ENCODE measurements at regions not wholly inside any gene's neighbourhood (a gene's known extent, or its start where the extent isn't known, plus 50 kb on each side); places are given as distances from the start of the nearest gene placed in this dataset.
A peak's percentile ranks its signal among the peaks of the same experiment; 100 is the strongest.
"Not testable (repeated sequence)": the region's sequence is repeated elsewhere in the genome, so short reads cannot be mapped to it uniquely, and the experiment has no call there.

DNA sequence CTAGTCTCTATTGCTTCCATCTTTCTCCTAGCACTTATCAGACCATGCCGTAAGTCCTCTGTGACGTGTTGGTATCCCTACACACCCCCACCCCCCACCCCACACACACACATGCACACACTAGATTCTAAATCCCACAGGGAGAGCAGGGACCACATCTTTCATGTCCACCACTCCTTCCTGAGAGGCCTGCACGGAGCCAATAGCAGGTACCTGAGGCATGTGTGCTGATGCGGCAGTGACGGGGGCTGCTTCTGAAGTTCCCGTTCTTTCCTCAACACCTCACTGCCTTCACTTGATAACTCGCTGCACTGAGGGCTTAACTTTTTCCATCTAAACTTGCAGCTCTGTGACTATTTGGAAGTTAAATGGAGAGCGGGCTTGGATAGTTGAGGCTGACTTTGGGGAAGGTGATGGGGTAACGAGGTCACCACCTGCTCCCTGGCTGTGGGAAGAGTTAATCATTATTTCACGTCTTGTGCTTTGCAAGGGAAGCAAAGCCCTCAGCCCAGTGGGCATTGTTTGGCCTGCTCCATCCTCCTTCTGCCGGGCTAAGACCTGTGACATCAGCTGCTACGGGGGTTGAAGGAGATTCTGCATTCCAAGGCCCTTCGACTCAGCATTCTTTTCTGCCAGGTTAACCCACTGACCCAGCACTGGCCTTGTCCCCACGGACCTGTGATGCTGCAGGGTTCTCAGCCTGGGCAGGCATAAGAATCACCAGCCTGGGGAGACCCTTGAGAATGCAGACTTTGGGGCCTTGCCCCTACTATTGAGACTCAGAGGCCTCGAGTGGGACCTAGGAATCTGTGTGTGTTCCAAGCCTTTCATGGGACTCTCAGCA, 187.8 kb downstream of the ANKRD60 start:
- Mint-ChIP-seq H3K4me1 (no peaks in the 10 kb centered on the region), H3K27me3 (peaks cover 23 to 50% (median 29%) of the 10 kb centered on the region in 3 donors), H3K36me3 (no peaks in the 10 kb centered on the region), H3K9me3 (peaks cover 0 to 2% (median 0%) of the 10 kb centered on the region in 7 donors), H3K27ac (no peak overlapping the region), H3K4me3 (no peak overlapping the region)
- ATAC-seq (ENCODE audit: low read depth in 2 of 2) (no peak), DNase-seq (no peak)

DNA sequence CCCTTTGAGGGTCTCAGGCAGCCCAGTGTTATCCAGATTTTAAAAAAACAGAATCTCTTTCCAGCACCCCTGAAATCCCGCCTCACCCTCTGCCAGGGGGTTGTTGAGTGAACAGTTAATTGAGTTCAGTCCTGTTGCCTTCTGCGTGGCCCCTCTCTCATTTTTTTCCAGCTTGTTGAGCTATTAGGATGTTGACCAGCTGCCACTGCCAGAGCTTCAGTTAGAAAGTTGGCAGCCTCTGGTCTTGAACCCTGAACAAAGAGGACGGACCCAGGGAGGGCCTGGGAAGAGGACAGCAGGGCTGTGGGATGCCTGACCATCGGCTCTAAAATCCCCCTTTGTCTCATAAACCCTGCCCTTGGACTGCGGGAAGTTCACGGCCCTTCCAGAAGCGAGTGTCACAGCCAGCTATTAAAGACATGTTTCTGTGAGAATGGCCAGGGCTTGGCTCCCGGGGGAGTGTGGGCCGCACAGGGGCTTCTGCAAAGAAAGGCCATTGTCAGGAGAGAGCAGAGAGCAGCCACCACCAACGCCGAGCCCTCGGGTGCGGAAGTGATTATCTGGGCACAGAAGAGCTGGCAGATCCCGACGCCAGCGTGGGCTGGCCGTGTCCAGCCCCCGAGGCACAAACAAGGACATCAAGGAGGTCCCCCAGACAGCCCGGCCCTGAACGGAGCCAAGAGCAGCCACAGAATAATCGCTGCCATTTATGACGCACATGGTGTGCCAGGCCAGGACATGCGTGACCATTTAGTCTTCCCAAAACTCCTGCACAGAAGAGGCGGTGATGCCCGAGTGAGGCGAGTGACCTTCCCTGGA, 189.0 kb downstream of the ANKRD60 start:
- Mint-ChIP-seq H3K4me3 (no peak overlapping the region), H3K4me1 (no peaks in the 10 kb centered on the region), H3K27me3 (peaks cover 17 to 49% (median 29%) of the 10 kb centered on the region in 3 donors), H3K27ac (no peak overlapping the region), H3K36me3 (no peaks in the 10 kb centered on the region), H3K9me3 (peaks cover 0 to 2% (median 0%) of the 10 kb centered on the region in 7 donors)
- no peak for DNase-seq
- ATAC-seq (ENCODE audit: low read depth in 2 of 2): no peak

DNA sequence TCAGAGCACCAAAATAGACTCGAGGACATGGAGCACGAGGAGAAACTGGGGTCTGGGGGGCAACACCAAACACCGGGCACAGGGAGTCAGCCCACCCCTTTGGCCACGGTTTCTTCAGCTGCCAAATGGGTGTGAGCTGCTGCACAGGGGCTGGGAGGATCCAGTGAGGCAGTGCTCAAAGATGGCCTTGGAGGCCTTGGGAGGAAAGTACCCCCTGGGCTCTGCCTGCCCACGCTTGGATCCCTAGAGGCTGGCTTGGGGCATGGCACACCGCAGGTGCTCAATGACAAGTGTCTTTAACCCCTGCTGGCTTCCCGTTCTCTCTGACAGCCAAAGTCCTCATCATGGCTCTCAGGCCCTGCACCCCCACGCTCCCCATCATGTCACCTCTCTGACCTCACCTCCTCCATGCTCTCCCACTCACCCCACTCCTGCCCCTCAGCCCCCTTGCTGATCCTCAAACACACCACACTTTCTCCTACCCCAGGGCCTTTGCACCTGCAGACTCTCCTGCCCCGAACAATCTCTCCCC, 190.3 kb downstream of the ANKRD60 start:
- Mint-ChIP-seq H3K27ac (no peak overlapping the region), H3K9me3 (peaks cover 0 to 2% (median 0%) of the 10 kb centered on the region in 7 donors), H3K4me1 (no peaks in the 10 kb centered on the region), H3K36me3 (no peaks in the 10 kb centered on the region), H3K27me3 (peaks cover 17 to 44% (median 34%) of the 10 kb centered on the region in 3 donors), H3K4me3 (no peak overlapping the region)
- ATAC-seq (ENCODE audit: low read depth in 2 of 2) (no peak), DNase-seq (no peak)

DNA sequence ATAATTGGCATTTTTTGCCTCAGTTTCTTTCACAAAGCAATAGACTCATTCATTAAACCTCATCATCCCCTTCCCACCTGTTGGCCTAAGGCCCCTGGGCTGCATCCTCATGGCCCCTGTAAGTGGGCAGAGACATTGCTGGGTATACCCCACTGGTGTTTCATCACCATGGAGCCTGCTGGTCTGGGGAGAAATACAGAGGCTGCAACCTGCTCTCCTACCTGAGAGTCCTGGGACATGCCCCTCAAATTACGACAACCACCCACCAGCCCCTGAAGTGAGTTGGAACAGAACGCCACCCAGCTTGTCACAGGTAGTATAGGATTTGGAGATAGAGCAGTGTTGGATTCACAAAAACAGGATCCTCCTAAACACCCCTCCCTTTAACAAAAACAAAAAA, 190.8 kb downstream of the ANKRD60 start:
- Mint-ChIP-seq H3K27ac (no peak overlapping the region), H3K36me3 (no peaks in the 10 kb centered on the region), H3K27me3 (peaks cover 15 to 44% (median 38%) of the 10 kb centered on the region in 3 donors), H3K4me3 (no peak overlapping the region), H3K9me3 (peaks cover 0 to 4% (median 0%) of the 10 kb centered on the region in 7 donors), H3K4me1 (no peaks in the 10 kb centered on the region)
- no peak for ATAC-seq (ENCODE audit: low read depth in 2 of 2)
- DNase-seq: no peak

DNA sequence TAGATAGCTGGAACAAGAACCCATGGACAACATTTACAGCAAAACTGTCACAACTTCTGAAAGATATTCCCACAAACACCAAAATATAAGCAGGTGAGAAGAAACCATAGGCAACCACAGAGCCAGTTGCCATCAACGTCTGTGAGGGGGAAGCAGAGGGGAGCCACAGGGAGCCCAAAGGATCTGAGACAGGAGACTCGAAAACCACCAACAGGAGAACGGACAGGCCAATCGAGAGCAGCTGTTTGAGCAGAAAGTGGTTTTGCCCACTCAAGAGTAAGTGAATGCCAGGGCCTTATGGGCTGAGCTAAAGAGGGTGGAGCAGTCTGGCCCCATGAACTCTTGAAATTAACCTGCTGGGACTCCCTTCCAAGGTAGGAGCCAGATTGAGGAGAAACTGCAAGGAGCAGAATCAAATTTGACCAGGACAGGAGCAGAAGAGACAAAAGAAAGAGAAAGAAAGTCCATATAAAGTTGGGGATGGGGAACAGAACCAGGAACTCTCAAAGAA, 195.4 kb downstream of the ANKRD60 start:
- Mint-ChIP-seq H3K4me3 (no peak overlapping the region), H3K27ac (peak overlapping the region in 1 of 6 donors; percentile 62), H3K9me3 (peaks cover 0 to 4% (median 0%) of the 10 kb centered on the region in 7 donors), H3K36me3 (no peaks in the 10 kb centered on the region), H3K4me1 (no peaks in the 10 kb centered on the region), H3K27me3 (peaks cover 7 to 35% (median 21%) of the 10 kb centered on the region in 3 donors)
- DNase-seq: no peak
- ATAC-seq (ENCODE audit: low read depth in 2 of 2): no peak

DNA sequence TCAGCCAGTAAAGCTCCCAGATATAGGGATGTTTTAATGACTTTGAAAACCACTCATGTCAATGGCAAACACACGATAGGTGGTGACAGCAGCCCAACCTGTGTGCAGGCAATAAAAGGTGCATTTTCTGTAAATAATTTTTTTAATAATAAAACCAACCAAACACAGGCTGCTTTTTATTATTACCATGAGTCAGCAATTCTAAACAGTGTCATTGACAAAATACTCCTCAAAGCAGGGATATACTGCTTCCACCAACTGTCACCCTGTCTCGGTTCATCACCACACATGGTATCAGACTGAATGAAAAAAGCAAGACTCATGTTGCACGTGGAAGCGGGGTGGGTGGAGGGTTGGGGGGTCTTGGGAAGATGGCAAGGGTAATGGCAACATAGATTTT, 195.9 kb downstream of the ANKRD60 start:
- Mint-ChIP-seq H3K27me3 (peaks cover 7 to 36% (median 19%) of the 10 kb centered on the region in 3 donors), H3K4me1 (no peaks in the 10 kb centered on the region), H3K9me3 (peaks cover 0 to 4% (median 0%) of the 10 kb centered on the region in 7 donors), H3K36me3 (no peaks in the 10 kb centered on the region), H3K4me3 (no peak overlapping the region), H3K27ac (no peak overlapping the region)
- DNase-seq (no peak), ATAC-seq (ENCODE audit: low read depth in 2 of 2) (no peak)

DNA sequence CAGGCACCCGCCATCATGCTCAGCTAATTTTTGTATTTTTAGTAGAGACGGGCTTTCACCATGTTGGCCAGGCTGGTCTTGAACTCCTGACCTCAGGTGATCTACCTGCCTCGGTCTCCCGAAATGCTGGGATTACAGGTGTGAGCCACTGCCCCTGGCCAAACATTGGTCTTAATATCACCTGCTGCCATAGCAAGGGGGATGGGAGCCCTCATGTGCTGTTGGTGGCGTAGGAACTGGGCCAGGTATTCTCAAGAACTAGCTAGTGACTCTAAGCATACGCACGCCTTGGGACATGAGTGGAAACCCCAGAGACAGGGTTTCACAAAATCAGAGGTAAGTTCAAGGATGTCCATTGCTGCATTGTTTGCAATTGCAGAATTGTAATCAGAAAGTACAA, 197.1 kb downstream of the ANKRD60 start:
- H3K36me3 Mint-ChIP-seq; DNase-seq; ATAC-seq (ENCODE audit: low read depth in 2 of 2); H3K4me3 Mint-ChIP-seq; H3K9me3 Mint-ChIP-seq; H3K4me1 Mint-ChIP-seq: not testable (repeated sequence)
- Mint-ChIP-seq H3K27ac (peak overlapping the region in 1 of 6 donors; percentile 18), H3K27me3 (peaks cover 7 to 44% (median 26%) of the 10 kb centered on the region in 3 donors)

DNA sequence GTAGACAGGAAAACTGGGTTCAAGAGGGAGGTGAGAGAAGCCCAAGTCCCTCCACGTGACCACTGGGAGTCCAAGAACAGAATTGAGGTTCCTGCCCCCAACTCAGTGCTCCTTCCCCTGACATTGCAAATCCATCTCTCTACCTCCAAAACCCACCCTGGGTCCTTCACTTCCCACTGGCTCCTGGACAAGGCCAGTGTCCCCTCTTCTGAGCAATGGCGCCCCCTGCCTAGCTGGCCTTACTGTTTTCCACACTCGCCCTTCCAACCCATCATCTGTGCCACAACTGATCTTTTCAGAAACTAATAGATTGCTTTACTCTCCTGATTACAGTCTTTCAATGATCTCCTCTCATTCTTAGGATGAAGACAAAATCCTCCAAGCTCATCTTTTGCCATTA, 200.3 kb downstream of the ANKRD60 start:
- peak overlapping the region in 1 of 8 donors; percentile 16 for H3K4me3 Mint-ChIP-seq
- no peak for ATAC-seq (ENCODE audit: low read depth in 2 of 2)
- no peaks in the 10 kb centered on the region for H3K36me3 Mint-ChIP-seq
- peak overlapping the region in 1 of 6 donors; percentile 9 for H3K27ac Mint-ChIP-seq
- peaks cover 0 to 2% (median 0%) of the 10 kb centered on the region in 7 donors for H3K9me3 Mint-ChIP-seq
- H3K4me1 Mint-ChIP-seq: no peaks in the 10 kb centered on the region
- DNase-seq: no peak
- peaks cover 7 to 54% (median 28%) of the 10 kb centered on the region in 3 donors for H3K27me3 Mint-ChIP-seq

DNA sequence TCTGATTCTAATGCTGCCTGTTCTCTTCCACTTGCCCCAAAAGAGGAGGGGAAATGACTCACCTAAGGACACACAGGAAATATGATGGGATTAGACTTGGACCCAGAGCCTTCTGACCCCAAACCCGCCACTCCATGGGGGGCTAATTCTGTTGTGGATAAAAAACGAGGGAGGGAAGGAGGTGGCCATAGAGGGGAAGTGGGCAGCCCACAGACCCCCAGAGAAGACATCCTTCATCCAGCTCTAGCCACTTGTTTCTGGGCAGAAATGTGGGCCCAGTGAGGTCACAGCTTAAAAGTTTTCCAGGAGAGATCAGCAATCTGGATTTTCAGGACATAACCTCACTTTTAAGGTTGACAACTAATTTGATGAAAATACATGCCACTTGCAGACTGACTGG, 202.1 kb downstream of the ANKRD60 start:
- Mint-ChIP-seq H3K9me3 (peaks cover 0 to 2% (median 0%) of the 10 kb centered on the region in 7 donors), H3K27me3 (peaks cover under 1 to 48% (median 25%) of the 10 kb centered on the region in 3 donors), H3K4me1 (no peaks in the 10 kb centered on the region), H3K36me3 (no peaks in the 10 kb centered on the region), H3K27ac (no peak overlapping the region), H3K4me3 (no peak overlapping the region)
- DNase-seq (no peak), ATAC-seq (ENCODE audit: low read depth in 2 of 2) (no peak)

DNA sequence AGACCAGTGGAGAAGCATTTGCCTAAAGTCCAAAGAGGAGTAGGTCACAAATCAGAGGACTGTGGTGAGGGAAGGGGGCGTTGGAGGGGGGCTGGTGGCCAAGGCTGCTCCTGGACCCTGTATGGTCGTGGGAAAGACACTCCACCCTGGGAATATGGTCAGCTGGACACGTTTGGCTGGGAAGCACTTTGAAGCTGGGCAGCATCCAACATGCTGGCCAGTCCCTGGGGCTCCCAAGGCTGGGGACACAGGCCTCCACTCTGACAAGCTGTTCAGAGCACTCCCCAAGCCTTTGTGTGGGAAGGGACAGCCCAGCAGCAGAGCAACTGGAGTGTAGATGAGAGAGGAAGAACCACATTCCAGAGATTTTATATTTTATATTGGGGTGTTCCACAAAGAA, 203.2 kb downstream of the ANKRD60 start:
- H3K9me3 Mint-ChIP-seq: peaks cover 0 to 2% (median 0%) of the 10 kb centered on the region in 7 donors
- no peak overlapping the region for H3K4me3 Mint-ChIP-seq
- ATAC-seq (ENCODE audit: low read depth in 2 of 2) (no peak), DNase-seq (no peak)
- peaks cover 0 to 46% (median 25%) of the 10 kb centered on the region in 3 donors for H3K27me3 Mint-ChIP-seq
- H3K27ac Mint-ChIP-seq: peak overlapping the region in 1 of 6 donors; percentile 37
- H3K36me3 Mint-ChIP-seq: no peaks in the 10 kb centered on the region
- H3K4me1 Mint-ChIP-seq: peaks cover 5 to 7% (median 6%) of the 10 kb centered on the region in 3 donors

DNA sequence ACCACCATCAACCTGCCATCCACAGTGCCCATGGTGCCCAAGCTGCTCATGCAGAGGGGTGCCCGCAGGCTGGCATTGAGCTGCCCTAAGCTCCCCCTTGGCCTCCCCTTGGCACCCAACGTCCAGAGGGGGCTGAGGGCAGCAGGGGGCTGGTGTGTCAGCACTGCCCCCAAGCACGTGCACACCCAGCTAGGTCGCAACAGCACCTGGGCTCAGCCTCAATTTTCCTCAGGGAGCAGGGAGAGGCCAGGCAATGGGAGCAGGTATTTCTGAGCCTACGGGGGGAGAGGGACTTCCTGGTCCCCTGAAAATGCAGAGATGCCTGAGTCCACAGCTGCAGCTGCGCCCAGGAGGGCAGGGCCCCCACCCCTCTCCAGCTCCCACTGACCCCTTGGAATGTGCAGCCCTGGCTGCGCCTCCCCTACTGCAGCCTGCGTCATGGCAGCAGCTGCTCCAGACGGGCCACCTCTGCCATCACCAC, 204.2 kb downstream of the ANKRD60 start:
- Mint-ChIP-seq H3K9me3 (peaks cover 0 to 2% (median 0%) of the 10 kb centered on the region in 7 donors), H3K27me3 (peaks cover 0 to 38% (median 25%) of the 10 kb centered on the region in 3 donors), H3K27ac (no peak overlapping the region), H3K4me3 (no peak overlapping the region), H3K36me3 (no peaks in the 10 kb centered on the region), H3K4me1 (peaks cover 5 to 8% (median 7%) of the 10 kb centered on the region in 3 donors)
- ATAC-seq (ENCODE audit: low read depth in 2 of 2) (no peak), DNase-seq (no peak)

DNA sequence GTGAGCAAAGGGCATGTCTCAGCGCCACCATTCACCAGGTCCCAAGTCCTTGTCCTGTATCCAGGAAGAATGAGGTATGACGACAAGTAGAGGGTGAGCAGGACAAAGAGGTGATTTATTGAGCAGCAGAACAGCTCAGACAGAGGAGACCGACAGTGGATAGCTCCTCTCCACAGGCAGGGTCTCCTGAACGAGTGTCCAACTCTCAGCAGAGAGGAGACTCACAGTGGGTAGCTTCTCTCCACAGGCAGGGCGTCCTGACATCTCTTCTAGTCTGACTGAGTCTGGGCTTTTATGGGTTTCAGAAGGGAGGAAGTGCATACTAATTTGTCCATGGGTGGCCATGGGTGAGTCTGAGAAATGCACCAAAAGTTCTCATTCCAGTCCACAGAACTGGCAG, 204.7 kb downstream of the ANKRD60 start:
- Mint-ChIP-seq H3K4me1 (peaks cover 5 to 8% (median 7%) of the 10 kb centered on the region in 3 donors), H3K27me3 (peaks cover 0 to 35% (median 23%) of the 10 kb centered on the region in 3 donors), H3K4me3 (no peak overlapping the region), H3K27ac (no peak overlapping the region), H3K36me3 (no peaks in the 10 kb centered on the region), H3K9me3 (peaks cover 0 to 2% (median 0%) of the 10 kb centered on the region in 7 donors)
- ATAC-seq (ENCODE audit: low read depth in 2 of 2): no peak
- no peak for DNase-seq

DNA sequence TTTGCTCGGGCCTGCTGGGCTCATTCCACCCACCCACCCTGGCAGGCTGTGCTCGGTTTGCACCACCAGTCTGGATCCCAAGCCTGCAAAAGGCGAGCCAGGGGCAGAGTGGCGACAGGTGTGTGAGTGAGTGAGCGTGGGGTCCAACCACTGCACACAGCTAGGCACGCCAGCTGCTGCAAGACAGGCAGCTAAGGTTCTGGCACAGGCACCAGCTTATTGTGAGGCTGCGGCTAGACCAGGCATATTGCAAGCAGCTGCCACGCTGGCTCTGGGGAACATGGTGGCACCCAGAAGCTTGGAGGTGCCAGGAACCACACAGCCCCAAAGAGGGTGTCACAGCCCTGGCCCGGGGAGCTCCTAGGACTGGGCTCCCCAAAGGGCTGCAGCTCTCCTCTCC, 205.1 kb downstream of the ANKRD60 start:
- Mint-ChIP-seq H3K4me3 (no peak overlapping the region), H3K27ac (no peak overlapping the region), H3K27me3 (peaks cover 0 to 34% (median 19%) of the 10 kb centered on the region in 3 donors), H3K4me1 (peaks cover 5 to 8% (median 7%) of the 10 kb centered on the region in 3 donors), H3K36me3 (no peaks in the 10 kb centered on the region), H3K9me3 (peaks cover 0 to 2% (median 0%) of the 10 kb centered on the region in 7 donors)
- DNase-seq (no peak), ATAC-seq (ENCODE audit: low read depth in 2 of 2) (no peak)
